GM12878 (cell line): ENCODE measurements at regions not wholly inside any gene's neighbourhood (a gene's known extent, or its start where the extent isn't known, plus 50 kb on each side); places are given as distances from the start of the nearest gene placed in this dataset.

Source experiments
- ATAC-seq: fragments of 200-7000 bp; cut with Tn5 transposase; 3 replicates; pipeline ENCODE4 v1.9.1; 2020; ENCODE audit warnings: mild to moderate bottlenecking, moderate library complexity
- BruUV-seq: library from RNA; stranded (reverse); fragments of 400-500 nt; replicated peaks from 2 replicates; lab custom pipeline; 2021; lab: Mats Ljungman, UMichigan
- CTCF ChIA-PET: fragments of 300-600 bp; sonication (Branson Sonifier 250); formaldehyde crosslinking; extraction: SDS; loops from one replicate; lab custom pipeline; 2021; ENCODE audit warnings: inconsistent platforms; lab: Yijun Ruan, JAX
- POLR2A ChIA-PET: fragments of 350-600 bp; formaldehyde crosslinking; extraction: SDS; loops from one replicate; lab custom pipeline; 2021; ENCODE audit warnings: inconsistent platforms; lab: Charles Lee
- RAD21 ChIA-PET: fragments of 300-600 bp; sonication (Branson Sonifier 250); formaldehyde crosslinking; loops from one replicate; lab custom pipeline; 2023; ENCODE audit warnings: antibody characterized with exemption; ENCODE audit not compliant: unreplicated experiment; lab: Charles Lee
- SMC1A ChIA-PET: fragments of 300-600 bp; sonication (Branson Sonifier 250); formaldehyde crosslinking; loops from one replicate; lab custom pipeline; 2023; ENCODE audit not compliant: unreplicated experiment, uncharacterized antibody; lab: Charles Lee
- DNase-seq: peaks from one replicate; pipeline ENCODE4 v3.0.0-alpha.2; 2011; ENCODE audit warnings: low read depth, low spot score
- FAIRE-seq: peaks from 3 replicates; lab custom pipeline; 2011; peaks lifted over from hg19 to GRCh38; lab: Jason Lieb, UNC
- H2AFZ ChIP-seq: 2 replicates; pipeline ENCODE4 v1.6.0; 2011; ENCODE audit warnings: low read depth, low read length, control low read depth; ENCODE audit not compliant: control insufficient read depth
- H3K27ac ChIP-seq: 2 replicates; pipeline ENCODE4 v1.5.1; 2011; ENCODE audit warnings: control low read depth; ENCODE audit not compliant: control insufficient read depth, insufficient read depth
- H3K27me3 ChIP-seq, 2 experiments: replicated peaks in 1 of 2; 2 replicates each; pipeline versions ENCODE4 v1.6.0 to v1.6.1; 2011; ENCODE audit warnings: low read length in 1 of 2; ENCODE audit not compliant: control insufficient read depth in 2 of 2, insufficient read depth in 2 of 2
- H3K36me3 ChIP-seq, 2 experiments: 2 replicates each; pipeline ENCODE4 v1.5.1; 2011; ENCODE audit warnings: low read length in 1 of 2; ENCODE audit not compliant: control insufficient read depth in 2 of 2, insufficient read depth in 2 of 2
- H3K4me1 ChIP-seq: 2 replicates; pipeline ENCODE4 v1.6.1; 2011; ENCODE audit warnings: mild to moderate bottlenecking, low read length, moderate library complexity, mixed read lengths; ENCODE audit not compliant: control insufficient read depth, insufficient read depth
- H3K4me2 ChIP-seq: 2 replicates; pipeline ENCODE4 v1.6.0; 2011; ENCODE audit warnings: control low read depth; ENCODE audit not compliant: control insufficient read depth, insufficient read depth
- H3K4me3 ChIP-seq: fragments of 200-600 bp; sonication (generic); 2 replicates; pipeline ENCODE4 v1.5.1; 2016
- H3K79me2 ChIP-seq: 2 replicates; pipeline ENCODE4 v1.6.0; 2011; ENCODE audit warnings: low read length; ENCODE audit not compliant: control insufficient read depth, insufficient read depth
- H3K9ac ChIP-seq: 2 replicates; pipeline ENCODE4 v1.8.0; 2011; ENCODE audit warnings: low read length, control low read depth, mixed read lengths; ENCODE audit not compliant: control insufficient read depth, insufficient read depth
- H3K9me3 ChIP-seq: replicated peaks from 3 replicates; pipeline ENCODE4 v1.5.1; 2011; ENCODE audit warnings: mild to moderate bottlenecking, low read length; ENCODE audit not compliant: control insufficient read depth, insufficient read depth
- H4K20me1 ChIP-seq: 2 replicates; pipeline ENCODE4 v1.6.0; 2011; ENCODE audit not compliant: control insufficient read depth, insufficient read depth
- BHLHE40 ChIP-seq, 2 experiments: fragments of 450-650 bp in 1 of 2; IDR thresholded peaks; 2 replicates each; pipeline ENCODE4 v1.6.1; 2011 to 2017; ENCODE audit warnings: low read depth in 2 of 2, borderline replicate concordance in 1 of 2, improper control_type of control experiment in 1 of 2, low read length in 1 of 2, mild to moderate bottlenecking in 1 of 2
- ETV6 ChIP-seq, 2 experiments: fragments of 450-650 bp in 1 of 2; IDR thresholded peaks in 1 of 2; conservative IDR thresholded peaks in 1 of 2; 2 replicates each; pipeline ENCODE4 v1.6.1; 2014; ENCODE audit warnings: antibody characterized with exemption in 1 of 2, borderline replicate concordance in 1 of 2, low read depth in 1 of 2, mild to moderate bottlenecking in 1 of 2, moderate library complexity in 1 of 2
- WGBS: methylation state at CpG from one replicate; pipeline ENCODE4 v1.1.6; 2016; ENCODE audit warnings: low lambda C conversion rate; ENCODE audit not compliant: insufficient replicate concordance, insufficient coverage; ENCODE audit errors: missing lambda C conversion rate; 5-methylcytosine and 5-hydroxymethylcytosine counted together
- in situ Hi-C: fragments of 300-500 bp; cut with MboI; formaldehyde crosslinking; loops from 9 replicates; pipeline ENCODE4 v1.14.3; 2018; ENCODE audit warnings: mixed read lengths
- intact Hi-C: fragments of 100-400 bp; cut with micrococcal nuclease; formaldehyde crosslinking; loops from one replicate; pipeline ENCODE4 v1.14.2; 2022; ENCODE audit not compliant: unreplicated experiment

DNA sequence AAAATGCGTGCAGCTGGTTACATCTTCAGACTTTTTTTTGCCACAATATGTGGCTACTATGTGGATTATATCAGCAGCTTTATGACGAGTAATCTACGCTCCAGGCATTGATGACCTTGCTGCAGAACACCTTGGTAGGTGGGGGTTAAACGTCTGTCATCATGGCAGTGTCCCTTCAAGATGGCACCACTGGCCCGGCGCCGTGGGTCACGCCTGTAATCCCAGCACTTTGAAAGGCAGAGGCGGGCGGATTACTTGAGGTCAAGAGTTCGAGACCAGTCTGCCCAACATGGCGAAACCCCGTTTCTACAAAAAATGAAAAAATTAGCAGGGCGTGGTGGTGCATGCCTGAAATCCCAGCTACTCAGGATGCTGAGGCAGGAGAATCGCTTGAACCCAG lies 177.5 kb downstream of the AEBP2 start:
- H3K4me3 ChIP-seq: no peak overlapping the region
- ATAC-seq (no peak), FAIRE-seq (no peak), DNase-seq (no peak)
- no peaks in the 10 kb centered on the region for H4K20me1 ChIP-seq
- H3K4me1 ChIP-seq: no peaks in the 10 kb centered on the region
- H3K36me3 ChIP-seq: no peaks in the 10 kb centered on the region
- intact Hi-C loops: no loop called here
- H3K9ac ChIP-seq: no peak overlapping the region
- no peak overlapping the region for H3K27ac ChIP-seq
- ChIA-PET RAD21 (no interaction called here), SMC1A (no interaction called here), CTCF (no interaction called here), POLR2A (no interaction called here)
- no peak overlapping the region for H2AFZ ChIP-seq
- H3K4me2 ChIP-seq: no peak overlapping the region
- no peaks in the 10 kb centered on the region for H3K27me3 ChIP-seq
- no peaks in the 10 kb centered on the region for H3K79me2 ChIP-seq
- WGBS: 66% methylated on average over 15 of the region's 15 CpGs
- no peak for TF ChIP-seq ETV6 (conservative IDR thresholded peaks at IDR 0.05 in 1 of 2, IDR thresholded peaks at IDR 0.05 in 1 of 2; ENCODE audit: borderline replicate concordance in 1 of 2, low read depth in 1 of 2)
- in situ Hi-C loops: no loop called here
- no TSS peak for BruUV-seq
- no peaks in the 10 kb centered on the region for H3K9me3 ChIP-seq

DNA sequence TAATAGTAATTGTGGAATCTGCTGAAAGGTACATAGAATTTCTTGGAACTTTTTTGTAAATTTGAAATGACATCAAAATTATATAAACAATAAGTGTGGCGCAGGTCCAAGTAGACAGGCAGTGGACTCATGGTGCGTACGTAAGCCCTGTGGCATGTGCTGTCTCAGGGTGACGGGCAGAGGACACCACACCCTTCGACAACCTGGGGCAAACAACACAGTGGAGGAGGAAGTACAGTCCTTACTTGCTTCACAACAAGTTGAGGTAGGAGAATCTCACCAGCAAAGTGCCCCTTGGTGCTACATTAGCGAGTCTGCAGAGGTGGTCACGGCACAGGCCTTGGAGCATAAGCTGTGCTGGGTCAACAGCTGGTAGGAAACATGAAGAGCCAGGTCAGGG lies 180.9 kb downstream of the AEBP2 start:
- DNase-seq (no peak), ATAC-seq (no peak), FAIRE-seq (no peak)
- no peak for TF ChIP-seq BHLHE40 (IDR thresholded peaks at IDR 0.05; ENCODE audit: borderline replicate concordance in 1 of 2, low read depth in 2 of 2, low read length in 1 of 2)
- no peaks in the 10 kb centered on the region for H3K79me2 ChIP-seq
- 44% methylated on average over 7 of the region's 7 CpGs for WGBS
- in situ Hi-C loops: no loop called here
- H3K4me2 ChIP-seq: no peak overlapping the region
- no peaks in the 10 kb centered on the region for H3K27me3 ChIP-seq
- H3K9ac ChIP-seq: no peak overlapping the region
- no peaks in the 10 kb centered on the region for H3K9me3 ChIP-seq
- ChIA-PET POLR2A (no interaction called here), SMC1A (no interaction called here), RAD21 (no interaction called here), CTCF (no interaction called here)
- H2AFZ ChIP-seq: no peak overlapping the region
- BruUV-seq: no TSS peak
- H3K4me1 ChIP-seq: no peaks in the 10 kb centered on the region
- H3K36me3 ChIP-seq: no peaks in the 10 kb centered on the region
- H4K20me1 ChIP-seq: no peaks in the 10 kb centered on the region
- H3K27ac ChIP-seq: no peak overlapping the region
- no peak overlapping the region for H3K4me3 ChIP-seq
- intact Hi-C loops: no loop called here
